ENCODE measurements at regions not wholly inside any gene's neighbourhood (a gene's known extent, or its start where the extent isn't known, plus 50 kb on each side); places are given as distances from the start of the nearest gene placed in this dataset.

- DNase-seq: no peak
These were observed 119.3 kb upstream of the GJB6 start for GRCh38 chr13:20351281-20352022.

- no peak for DNase-seq
These were observed 118.7 kb upstream of the GJB6 start for GRCh38 chr13:20350819-20351218.

GRCh38 chr13:20350382-20350763, 118.3 kb upstream of the GJB6 start:
- DNase-seq: no peak

GRCh38 chr13:20349564-20350381, 117.7 kb upstream of the GJB6 start:
- no peak for DNase-seq

- DNase-seq: no peak
These were observed 116.7 kb upstream of the GJB6 start for GRCh38 chr13:20348645-20349408.

GRCh38 chr13:20348018-20348417, 115.9 kb upstream of the GJB6 start:
- no peak for DNase-seq

- DNase-seq: no peak
These were observed 112.8 kb upstream of the GJB6 start for GRCh38 chr13:20344836-20345490.

GRCh38 chr13:20342311-20342710, 110.2 kb upstream of the GJB6 start:
- DNase-seq: no peak

- peak; percentile 53 for DNase-seq
These were observed 108.6 kb upstream of the GJB6 start for GRCh38 chr13:20340759-20341171.

- DNase-seq: no peak
These were observed 108.1 kb upstream of the GJB6 start for GRCh38 chr13:20340136-20340758.

- peak; percentile 94 for DNase-seq
These were observed 105.9 kb upstream of the GJB6 start for GRCh38 chr13:20337884-20338551.

- DNase-seq: no peak
These were observed 104.6 kb upstream of the GJB6 start for GRCh38 chr13:20336761-20337160.

GRCh38 chr13:20334309-20334708, 102.2 kb upstream of the GJB6 start:
- no peak for DNase-seq

GRCh38 chr13:20332361-20333096, 100.4 kb upstream of the GJB6 start:
- peak; percentile 26 for DNase-seq

GRCh38 chr13:20331949-20332348, 99.8 kb upstream of the GJB6 start:
- DNase-seq: no peak

GRCh38 chr13:20331419-20331818, 99.3 kb upstream of the GJB6 start:
- no peak for DNase-seq

GRCh38 chr13:20326809-20327208, 94.7 kb upstream of the GJB6 start:
- DNase-seq: no peak

GRCh38 chr13:20326276-20326675, 94.2 kb upstream of the GJB6 start:
- DNase-seq: no peak

- DNase-seq: no peak
These were observed 88.8 kb upstream of the GJB6 start for GRCh38 chr13:20320885-20321284.

GRCh38 chr13:20313896-20314295, 81.8 kb upstream of the GJB6 start:
- DNase-seq: no peak

GRCh38 chr13:20312292-20312691, 80.2 kb upstream of the GJB6 start:
- DNase-seq: no peak
